Right forelimb (tissue), 1 donor: ENCODE measurements at regions not wholly inside any gene's neighbourhood (a gene's known extent, or its start where the extent isn't known, plus 50 kb on each side); places are given as distances from the start of the nearest gene placed in this dataset.
"Not testable (repeated sequence)": the region's sequence is repeated elsewhere in the genome, so short reads cannot be mapped to it uniquely, and the experiment has no call there.

Experiments used
- DNase-seq: peaks from one replicate; pipeline ENCODE4 v3.0.0-alpha.2; 2018

- no peak for DNase-seq
Measured at GRCh38 chr6:9131616-9132015, 696.3 kb upstream of the SLC35B3 start.

DNA sequence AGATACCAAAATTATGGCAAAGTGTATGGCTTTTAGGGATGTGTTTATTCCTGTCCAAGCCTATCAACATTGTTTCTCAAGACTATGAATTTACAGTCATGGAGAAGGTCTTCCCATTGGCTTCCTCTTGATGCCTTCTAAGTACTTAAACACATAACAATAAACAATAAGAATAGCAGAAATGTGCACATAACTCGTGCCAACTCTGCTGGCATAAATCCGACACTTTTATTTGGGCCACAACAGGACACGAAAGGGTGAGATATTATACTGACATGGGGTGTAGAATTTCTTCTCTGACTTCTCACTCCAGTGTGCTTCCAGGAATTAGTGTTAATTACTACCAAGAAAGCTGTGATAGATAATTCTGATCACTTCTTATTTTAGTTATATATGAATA is 695.9 kb upstream of the SLC35B3 start:
- no peak for DNase-seq

GRCh38 chr6:9128970-9129369 is 693.6 kb upstream of the SLC35B3 start:
- DNase-seq = no peak

DNA sequence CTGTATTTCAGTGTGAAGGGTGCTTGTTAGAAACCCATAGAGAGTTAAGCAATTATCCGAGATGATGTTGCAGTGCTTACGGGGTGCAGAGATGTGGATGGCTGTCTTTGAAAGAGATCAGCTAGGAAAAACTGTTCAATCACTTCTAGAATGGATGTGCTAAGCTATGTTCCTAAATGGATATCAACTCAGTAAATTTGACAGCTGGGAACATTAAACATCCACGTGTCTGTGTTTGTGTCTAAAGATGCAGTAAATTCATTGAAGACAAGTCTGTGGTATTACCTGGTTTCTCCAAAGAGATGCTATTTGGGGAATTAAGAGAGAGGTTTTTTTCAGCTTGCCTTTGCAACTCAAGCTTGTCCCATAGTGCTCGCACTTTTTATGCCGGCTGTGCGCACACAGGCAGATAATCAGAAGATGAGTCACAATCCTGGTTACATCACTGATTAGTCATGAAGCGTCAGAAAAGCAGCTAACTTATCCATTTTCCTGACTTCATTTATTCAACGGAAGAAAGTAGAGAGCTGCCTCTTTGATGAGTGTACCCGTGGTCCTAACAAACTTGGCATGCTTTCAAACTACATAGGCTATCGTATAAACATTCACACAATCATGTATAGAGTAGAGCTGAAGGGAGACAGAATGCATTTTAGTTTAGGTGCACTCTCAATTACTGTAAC is 691.7 kb upstream of the SLC35B3 start:
- DNase-seq = no peak

GRCh38 chr6:9126034-9126433 is 690.7 kb upstream of the SLC35B3 start:
- not testable (repeated sequence) for DNase-seq

- DNase-seq = no peak
Measured at GRCh38 chr6:9121549-9121948, 686.2 kb upstream of the SLC35B3 start.

DNA sequence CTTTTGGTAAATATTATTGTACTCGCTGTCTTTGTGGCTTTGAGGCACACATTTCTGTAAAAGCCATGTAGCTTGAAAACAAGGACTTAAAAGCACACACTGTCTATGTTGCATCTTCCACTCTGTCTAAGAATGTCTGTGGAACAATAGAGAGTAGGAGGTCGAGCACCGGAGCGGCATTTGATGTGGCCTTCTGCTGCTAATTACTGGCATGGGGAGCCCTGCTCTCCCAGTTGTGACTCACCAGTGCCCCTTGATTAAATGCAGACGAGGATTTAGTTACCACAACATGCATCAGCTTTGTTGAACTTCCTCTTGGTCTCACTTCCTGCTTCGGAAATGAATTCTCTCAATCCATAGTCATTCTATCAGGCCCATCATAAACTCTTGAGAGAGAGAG is 680.7 kb upstream of the SLC35B3 start:
- no peak for DNase-seq

GRCh38 chr6:9112544-9112943 is 677.2 kb upstream of the SLC35B3 start:
- DNase-seq = no peak

GRCh38 chr6:9103876-9104521 is 668.7 kb upstream of the SLC35B3 start:
- DNase-seq = no peak

- no peak for DNase-seq
Measured at GRCh38 chr6:9101920-9102319, 666.6 kb upstream of the SLC35B3 start.

DNA sequence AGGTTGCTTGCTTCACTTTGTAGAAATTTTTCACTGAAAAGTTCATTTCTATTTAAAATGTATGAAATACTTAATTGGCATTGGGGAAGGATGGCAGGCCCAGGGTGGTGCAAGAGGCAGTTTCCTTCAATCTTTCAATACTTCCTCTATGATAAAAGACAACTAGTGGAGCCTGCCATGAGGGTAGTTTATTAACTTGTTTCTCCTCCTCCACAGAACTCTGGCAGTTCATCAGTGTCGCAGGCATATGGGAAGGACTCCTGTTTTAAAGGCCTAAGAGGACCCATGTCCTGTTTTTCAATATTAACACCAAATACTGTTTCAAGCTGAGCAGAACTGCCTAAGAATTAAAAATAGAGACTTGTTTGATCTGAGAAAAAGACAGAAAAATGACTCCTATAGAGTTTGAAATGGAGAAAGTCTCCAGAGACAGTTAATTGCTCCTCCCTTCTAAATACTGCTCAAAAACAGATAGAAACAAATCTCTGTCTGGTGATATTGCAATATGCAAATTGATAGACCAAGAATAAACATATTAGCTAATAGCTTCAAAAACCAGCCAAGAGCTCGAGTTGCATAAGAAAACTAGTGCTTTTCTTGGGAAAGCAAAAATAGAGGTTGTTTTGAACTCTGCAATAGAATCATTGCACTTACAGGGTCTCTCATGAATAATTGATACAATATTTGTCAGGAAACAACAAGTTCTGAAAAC is 665.7 kb upstream of the SLC35B3 start:
- no peak for DNase-seq

- DNase-seq = no peak
Measured at GRCh38 chr6:9095729-9096128, 660.4 kb upstream of the SLC35B3 start.

DNA sequence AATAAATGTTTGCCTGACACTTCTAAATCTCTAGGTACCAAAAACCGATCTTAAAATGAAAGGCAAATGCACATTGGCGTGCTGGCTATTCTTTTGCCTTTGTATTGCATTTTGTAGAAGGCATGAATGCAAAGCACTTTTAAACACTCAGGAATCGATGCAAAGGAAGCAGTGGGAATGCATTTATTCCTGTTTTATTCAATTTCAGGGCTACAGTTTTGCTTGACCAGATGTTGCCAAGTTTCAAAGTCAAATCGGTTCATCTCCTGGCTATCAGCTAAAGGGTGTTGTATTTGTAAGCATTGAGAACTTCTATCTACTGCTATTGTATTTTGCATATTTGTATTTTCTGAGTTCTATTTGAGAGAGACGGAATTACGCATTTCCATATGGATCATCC is 659.8 kb upstream of the SLC35B3 start:
- DNase-seq = no peak

- DNase-seq = no peak
Measured at GRCh38 chr6:9089724-9090123, 654.4 kb upstream of the SLC35B3 start.

DNA sequence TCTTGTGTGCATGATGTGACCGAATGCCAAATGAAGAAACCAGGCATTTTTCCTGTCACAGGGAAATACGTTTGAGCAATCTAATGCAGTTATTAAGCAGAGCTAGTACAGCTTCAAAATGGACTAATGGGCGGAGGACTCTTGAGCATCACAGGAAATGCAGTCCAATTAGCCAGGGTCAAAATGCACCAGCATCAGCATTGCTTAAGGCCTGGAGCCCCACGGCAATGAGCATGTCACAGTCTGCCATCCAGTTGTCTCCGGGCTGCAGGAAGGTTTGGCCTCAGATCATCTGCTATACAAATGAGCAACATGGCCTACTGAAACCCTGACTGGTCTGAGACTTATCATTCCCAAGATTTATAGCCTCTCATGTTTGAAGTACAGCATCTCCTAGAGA is 652.1 kb upstream of the SLC35B3 start:
- DNase-seq = no peak

GRCh38 chr6:9086331-9086730 is 651.0 kb upstream of the SLC35B3 start:
- DNase-seq = no peak

GRCh38 chr6:9085709-9086070 is 650.3 kb upstream of the SLC35B3 start:
- no peak for DNase-seq

- no peak for DNase-seq
Measured at GRCh38 chr6:9085054-9085708, 649.8 kb upstream of the SLC35B3 start.

DNA sequence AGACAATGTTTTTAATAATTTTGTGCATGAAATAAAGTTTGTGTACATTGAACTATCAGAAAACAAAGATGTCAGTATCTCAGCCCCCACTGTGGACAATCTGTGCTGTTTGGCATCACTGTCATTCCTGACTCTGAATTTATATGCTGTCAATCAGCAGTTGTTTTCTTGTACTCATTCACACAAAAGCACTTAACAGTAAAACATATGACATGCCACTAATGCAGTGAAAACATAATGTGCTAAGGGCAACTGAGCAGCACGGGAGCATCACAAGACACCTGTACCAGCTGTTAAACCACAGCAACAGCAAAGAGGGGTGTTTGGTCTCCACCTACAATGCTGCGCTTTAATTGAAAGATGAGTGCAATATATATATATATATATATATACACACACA is 647.8 kb upstream of the SLC35B3 start:
- DNase-seq = no peak

GRCh38 chr6:9066726-9067125 is 631.4 kb upstream of the SLC35B3 start:
- DNase-seq = no peak

GRCh38 chr6:9064156-9064555 is 628.8 kb upstream of the SLC35B3 start:
- no peak for DNase-seq

DNA sequence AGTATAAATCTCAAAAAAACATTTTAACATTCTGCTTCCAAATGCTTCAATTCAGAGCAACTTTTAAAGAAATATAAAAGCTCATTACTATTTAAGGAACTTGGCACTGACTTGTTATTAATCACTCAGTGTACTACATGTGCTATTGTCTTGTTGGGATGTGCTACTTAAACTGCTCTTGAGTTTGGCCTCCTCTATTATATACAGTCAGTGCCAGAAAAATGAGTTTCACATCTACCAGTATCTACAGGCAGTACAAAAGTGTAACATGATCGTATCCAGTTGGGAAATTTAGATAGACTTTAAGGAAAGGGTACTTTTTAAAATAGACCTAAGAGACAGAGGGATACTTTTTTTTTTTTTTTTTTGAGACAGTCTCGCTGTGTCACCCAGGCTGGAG is 627.3 kb upstream of the SLC35B3 start:
- DNase-seq = no peak

DNA sequence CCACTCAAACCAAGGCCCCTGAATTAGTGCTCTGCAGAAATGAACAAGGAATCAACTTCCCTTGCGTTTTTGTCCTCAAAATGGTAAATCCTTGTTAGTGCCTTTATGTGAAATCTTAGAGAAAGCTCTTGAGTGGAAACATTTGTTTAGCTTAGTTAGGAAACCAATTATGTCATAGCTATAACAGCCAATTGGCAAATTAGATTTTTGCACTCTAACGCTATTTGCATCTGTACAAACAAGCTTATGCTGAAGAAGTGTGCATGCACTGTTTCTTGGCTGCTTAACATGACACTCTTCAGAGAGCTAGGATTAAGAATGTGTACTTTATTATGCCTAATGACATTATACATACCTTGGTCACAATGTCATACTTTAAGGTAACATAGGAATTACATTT is 622.6 kb upstream of the SLC35B3 start:
- DNase-seq = no peak

DNA sequence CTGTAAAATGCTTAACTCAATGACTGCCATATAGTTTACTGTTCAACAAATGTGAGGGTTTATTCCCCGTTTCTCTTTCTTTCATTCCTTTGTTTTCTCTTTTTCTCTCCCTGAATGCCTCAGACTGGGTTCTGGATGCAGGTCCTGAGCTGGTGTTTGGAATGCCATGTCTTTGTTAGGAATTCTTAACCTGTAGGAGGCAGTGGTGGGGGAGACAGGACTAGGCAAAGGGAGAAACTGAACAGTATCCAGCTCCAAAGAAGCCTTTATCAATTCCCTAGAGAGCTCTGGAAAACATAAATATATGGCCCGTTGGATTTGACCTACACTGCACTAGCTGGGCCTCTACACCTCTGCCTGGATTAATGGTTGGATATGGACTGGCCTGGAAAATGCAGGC is 621.2 kb upstream of the SLC35B3 start:
- no peak for DNase-seq
